ENCODE measurements at regions not wholly inside any gene's neighbourhood (a gene's known extent, or its start where the extent isn't known, plus 50 kb on each side); places are given as distances from the start of the nearest gene placed in this dataset.
A peak's percentile ranks its signal among the peaks of the same experiment; 100 is the strongest.
"Not testable (repeated sequence)": the region's sequence is repeated elsewhere in the genome, so short reads cannot be mapped to it uniquely, and the experiment has no call there.

DNA sequence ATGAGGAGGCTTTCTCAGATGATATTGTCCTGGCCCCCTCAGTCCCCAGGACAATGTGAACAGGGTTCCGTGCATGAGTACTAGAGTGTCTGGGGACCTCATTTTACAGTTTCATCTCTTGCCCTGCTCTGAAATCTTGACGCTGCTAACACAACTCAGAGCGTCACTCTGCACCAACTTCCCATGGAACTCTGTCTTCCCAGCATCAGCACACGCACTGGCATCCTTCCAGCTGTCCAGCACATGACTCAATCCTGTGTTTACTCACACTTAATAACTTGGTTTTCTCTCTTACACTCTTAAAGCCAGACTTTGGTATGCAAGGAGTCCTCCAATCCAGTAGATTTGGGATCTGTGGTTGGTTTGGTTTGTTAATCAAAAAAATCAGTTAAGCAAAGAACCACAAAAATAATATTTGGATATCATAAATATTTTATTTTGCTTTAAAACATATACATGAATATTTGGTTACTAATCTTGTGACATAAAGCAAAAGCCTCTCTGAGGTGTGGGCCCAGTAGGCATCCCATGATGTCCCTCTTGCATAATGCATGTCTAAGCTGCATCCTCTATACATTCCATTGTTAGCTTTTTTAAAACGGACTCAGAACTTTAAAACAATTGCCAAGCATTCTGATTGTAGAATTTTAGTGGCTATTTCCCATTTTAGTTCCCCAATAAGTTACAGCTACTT, 131.0 kb downstream of the CXCL12 start:
- intact Hi-C loops (cut with DNase I) = no loop called here
- DNase-seq (ENCODE audit: missing footprints) (peak; percentile 81), ATAC-seq (peak; percentile 78)

- intact Hi-C loops (cut with DNase I); ATAC-seq: not testable (repeated sequence)
Measured at GRCh38 chr10:44252631-44253030, 132.3 kb downstream of the CXCL12 start.

DNA sequence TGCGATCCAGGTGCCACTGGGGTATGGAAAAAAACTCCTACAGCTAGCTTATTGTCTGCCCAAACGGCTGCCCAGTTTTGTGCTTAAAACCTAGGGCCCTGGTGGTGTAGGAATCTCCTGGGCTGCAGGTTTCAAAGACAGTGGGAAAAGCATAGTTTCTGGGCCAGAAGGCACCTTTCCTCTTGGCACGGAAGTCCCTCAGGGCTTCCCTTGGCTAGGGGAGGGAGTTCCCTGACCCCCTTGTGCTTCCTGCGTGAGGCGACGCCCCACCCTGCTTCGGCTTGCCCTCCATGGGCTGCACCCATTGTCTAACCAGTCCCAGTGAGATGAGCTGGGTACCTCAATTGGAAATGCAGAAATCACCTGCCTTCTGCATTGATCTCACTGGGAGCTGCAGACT, 135.0 kb downstream of the CXCL12 start:
- ATAC-seq; intact Hi-C loops (cut with DNase I); DNase-seq (ENCODE audit: missing footprints): not testable (repeated sequence)

More at GRCh38 chr10:44252631-44253030, 132.3 kb downstream of the CXCL12 start:
- DNase-seq (ENCODE audit: missing footprints) = not testable (repeated sequence)

DNA sequence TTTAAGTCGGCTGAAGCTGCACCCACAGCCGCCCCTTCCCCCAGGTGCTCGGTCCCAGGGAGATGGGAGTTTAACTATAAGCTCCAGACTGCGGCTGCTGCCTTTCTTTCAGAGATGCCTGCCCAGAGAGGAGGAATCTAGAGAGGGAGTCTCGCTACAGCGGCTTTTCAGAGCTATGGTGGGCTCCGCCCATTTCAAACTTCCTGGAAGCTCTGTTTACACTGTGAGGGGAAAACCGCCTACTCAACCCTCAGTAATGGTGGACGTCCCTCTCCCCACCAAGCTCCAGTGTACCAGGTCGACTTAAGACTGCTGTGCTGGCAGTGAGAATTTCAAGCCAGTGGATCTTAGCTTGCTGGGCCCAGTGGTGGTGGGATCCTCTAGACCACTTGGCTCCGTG, 135.4 kb downstream of the CXCL12 start:
- no peak for DNase-seq (ENCODE audit: missing footprints)
- intact Hi-C loops (cut with DNase I) = no loop called here
- ATAC-seq = no peak

GRCh38 chr10:44246700-44247099, 138.2 kb downstream of the CXCL12 start:
- DNase-seq (ENCODE audit: missing footprints); ATAC-seq; intact Hi-C loops (cut with DNase I): not testable (repeated sequence)

- ATAC-seq; intact Hi-C loops (cut with DNase I); DNase-seq (ENCODE audit: missing footprints): not testable (repeated sequence)
Measured at GRCh38 chr10:44246287-44246686, 138.6 kb downstream of the CXCL12 start.

- no peak for ATAC-seq
- no peak for DNase-seq (ENCODE audit: missing footprints)
- intact Hi-C loops (cut with DNase I) = no loop called here
Measured at GRCh38 chr10:44245601-44245938, 139.3 kb downstream of the CXCL12 start.

- intact Hi-C loops (cut with DNase I) = no loop called here
- DNase-seq (ENCODE audit: missing footprints) = no peak
Measured at GRCh38 chr10:44244745-44245600, 139.9 kb downstream of the CXCL12 start.

DNA sequence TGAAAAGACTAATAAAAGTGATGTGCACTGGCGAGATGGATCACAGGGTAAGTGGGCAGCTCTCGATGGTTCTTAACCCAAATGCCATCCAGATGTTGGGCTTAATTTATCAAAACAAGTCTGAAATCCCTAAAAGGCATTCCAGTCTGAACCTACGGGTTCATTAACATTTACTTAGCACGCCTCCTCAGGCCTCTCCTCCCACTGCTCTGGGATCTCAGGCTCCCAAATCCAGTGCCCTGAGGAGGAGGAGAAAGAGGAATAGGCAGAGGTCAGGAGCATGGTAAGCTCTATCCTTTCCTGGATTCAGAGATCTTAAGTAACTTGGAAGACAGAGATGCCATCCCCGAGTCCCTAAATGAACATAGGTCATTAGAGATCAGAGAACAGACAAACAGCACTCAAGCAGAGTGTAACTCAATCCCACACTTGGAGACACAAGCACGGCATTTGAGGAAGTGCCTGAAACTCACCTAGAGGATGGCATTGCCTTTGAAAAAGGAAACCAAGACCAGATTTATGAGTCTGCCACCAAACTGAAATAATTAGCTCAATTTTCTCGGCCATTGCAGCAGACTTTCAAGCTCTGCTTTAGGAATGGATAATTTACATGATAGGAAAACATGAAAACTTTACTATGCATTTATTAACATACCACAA, 140.9 kb downstream of the CXCL12 start:
- ATAC-seq (no peak), DNase-seq (ENCODE audit: missing footprints) (no peak)
- intact Hi-C loops (cut with DNase I) = no loop called here

More at GRCh38 chr10:44244745-44245600, 139.9 kb downstream of the CXCL12 start:
- no peak for ATAC-seq

DNA sequence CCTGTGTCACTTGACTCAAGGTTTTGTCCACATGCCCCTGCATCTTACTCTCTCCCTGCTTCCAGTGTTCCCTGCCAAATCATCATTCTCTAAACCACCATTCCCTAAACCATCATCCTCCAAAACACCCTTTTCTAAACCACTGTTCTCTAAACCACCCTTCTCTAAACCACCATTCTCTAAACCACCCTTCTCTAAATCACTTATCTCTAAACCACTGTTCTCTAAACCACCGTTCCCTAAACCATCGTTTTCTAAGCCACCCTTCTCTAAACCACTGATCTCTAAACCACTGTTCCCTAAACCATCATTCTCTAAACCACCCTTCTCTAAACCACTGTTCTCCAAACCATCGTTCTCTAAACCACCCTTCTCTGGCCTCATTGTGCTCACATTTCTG, 142.1 kb downstream of the CXCL12 start:
- ATAC-seq (no peak), DNase-seq (ENCODE audit: missing footprints) (no peak)
- intact Hi-C loops (cut with DNase I) = no loop called here

GRCh38 chr10:44242091-44242490, 142.8 kb downstream of the CXCL12 start:
- DNase-seq (ENCODE audit: missing footprints) (no peak), ATAC-seq (no peak)
- intact Hi-C loops (cut with DNase I) = no loop called here

DNA sequence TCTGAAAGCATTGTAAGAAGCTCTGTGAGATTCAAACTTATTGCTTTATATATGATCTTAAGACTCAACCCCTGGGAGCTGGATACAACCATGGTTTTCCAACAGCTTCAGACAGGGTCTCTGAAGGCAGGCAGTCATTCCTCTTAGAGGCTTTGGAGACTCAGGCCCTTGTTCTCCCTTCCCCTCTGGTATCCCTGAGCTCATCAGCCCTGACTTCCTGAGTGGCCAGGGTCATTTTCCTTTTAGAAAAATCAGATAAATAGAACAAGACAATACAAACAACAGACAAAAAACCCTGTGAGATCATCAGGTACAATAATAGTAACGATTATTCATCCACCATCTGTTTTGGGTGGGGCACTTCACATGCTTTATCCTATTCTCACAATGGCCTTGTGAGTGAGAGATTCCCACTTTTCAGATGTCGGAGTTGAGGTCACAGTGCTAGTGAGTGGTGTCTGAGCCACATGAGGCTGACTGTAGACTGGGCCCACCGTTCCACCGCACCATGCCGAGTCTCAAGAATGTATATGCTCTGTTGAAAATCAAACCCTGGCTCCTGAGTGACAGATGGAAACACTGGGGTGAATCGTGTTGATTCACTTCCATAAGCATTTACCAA, 144.2 kb downstream of the CXCL12 start:
- intact Hi-C loops (cut with DNase I) = no loop called here
- ATAC-seq (no peak), DNase-seq (ENCODE audit: missing footprints) (no peak)

- intact Hi-C loops (cut with DNase I) = no loop called here
- ATAC-seq (no peak), DNase-seq (ENCODE audit: missing footprints) (no peak)
Measured at GRCh38 chr10:44238212-44238611, 146.7 kb downstream of the CXCL12 start.

- no peak for DNase-seq (ENCODE audit: missing footprints)
- ATAC-seq = no peak
- intact Hi-C loops (cut with DNase I) = no loop called here
Measured at GRCh38 chr10:44237364-44238049, 147.4 kb downstream of the CXCL12 start.

DNA sequence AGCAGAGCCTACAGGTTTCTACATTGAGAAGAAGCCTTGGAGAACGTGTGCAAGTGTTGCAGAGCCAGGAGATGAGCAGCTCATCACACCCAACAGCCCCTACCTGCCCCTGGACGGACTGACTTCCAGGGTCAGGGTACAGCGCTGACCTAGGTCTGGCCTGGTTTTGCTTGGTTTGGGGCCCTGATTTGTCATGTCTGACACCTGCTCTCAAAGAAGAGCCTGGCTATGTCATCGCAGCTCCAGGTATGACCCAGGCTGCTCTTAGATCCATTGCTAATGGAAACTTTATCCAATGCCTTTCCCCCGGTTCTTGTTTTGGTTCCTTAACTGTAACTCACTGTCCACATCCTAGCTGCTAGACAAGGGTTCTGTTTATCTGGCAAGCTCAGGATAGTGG, 149.5 kb downstream of the CXCL12 start:
- ATAC-seq = no peak
- intact Hi-C loops (cut with DNase I) = no loop called here
- DNase-seq (ENCODE audit: missing footprints) = no peak

DNA sequence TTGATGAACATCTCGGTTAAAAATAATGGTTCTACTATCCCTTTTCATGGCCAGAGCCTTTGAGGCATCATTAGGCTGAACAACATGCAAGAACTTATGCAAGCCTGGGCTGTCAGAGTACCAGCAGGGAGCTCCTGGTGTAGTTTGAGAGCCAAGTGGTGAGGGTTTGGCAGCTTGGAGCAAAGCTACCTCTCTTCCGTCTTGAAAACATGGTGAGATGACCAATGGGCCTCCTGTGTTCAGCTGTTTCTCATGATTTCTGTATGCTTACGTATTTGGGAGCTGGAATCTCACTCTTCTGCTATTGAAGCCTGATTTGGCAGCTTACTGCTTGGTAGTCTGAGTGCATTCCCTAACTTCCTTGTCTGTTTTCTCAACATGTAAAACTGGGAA, 150.4 kb downstream of the CXCL12 start:
- intact Hi-C loops (cut with DNase I) = no loop called here
- DNase-seq (ENCODE audit: missing footprints) = no peak
- peak; percentile 77 for ATAC-seq

- intact Hi-C loops (cut with DNase I) = no loop called here
- peak; percentile 49 for ATAC-seq
- DNase-seq (ENCODE audit: missing footprints) = peak; percentile 82
Measured at GRCh38 chr10:44233561-44234482, 151.1 kb downstream of the CXCL12 start.

Data from Right ventricle myocardium inferior (tissue), 1 donor.